WTC11 (cell line): ENCODE measurements at regions not wholly inside any gene's neighbourhood (a gene's known extent, or its start where the extent isn't known, plus 50 kb on each side); places are given as distances from the start of the nearest gene placed in this dataset.

Source experiments
- CTCF ChIP-seq: fragments of 200-600 bp; IDR thresholded peaks from 2 replicates; pipeline ENCODE4 v1.8.0; 2022; ENCODE audit warnings: antibody characterized with exemption
- GABPB1 ChIP-seq: sonication (generic); formaldehyde crosslinking; IDR thresholded peaks from 2 replicates; pipeline ENCODE4 v1.8.1; 2023; ENCODE audit warnings: mild to moderate bottlenecking, missing genetic modification reagents
- HMGXB4 ChIP-seq: sonication (generic); formaldehyde crosslinking; IDR thresholded peaks from 2 replicates; pipeline ENCODE4 v1.8.1; 2023; ENCODE audit warnings: mild to moderate bottlenecking, moderate library complexity, missing genetic modification reagents
- PRDM15 ChIP-seq: sonication (generic); formaldehyde crosslinking; IDR thresholded peaks from 2 replicates; pipeline ENCODE4 v1.8.0; 2022; ENCODE audit warnings: missing genetic modification reagents
- ZNF423 ChIP-seq: fragments of 250-450 bp; sonication (Bioruptor Pico); IDR thresholded peaks from 2 replicates; pipeline ENCODE4 v2.1.2; 2022; ENCODE audit warnings: mild to moderate bottlenecking, moderate library complexity

GRCh38 chr3:144343777-144344176 is 372.2 kb downstream of the DIPK2A start:
- TF ChIP-seq CTCF (no peak), PRDM15 (CRISPR knock-in tag) (no peak), GABPB1 (CRISPR knock-in tag) (no peak), HMGXB4 (CRISPR knock-in tag) (no peak), ZNF423 (CRISPR knock-in tag) (no peak)
